ENCODE measurements at regions not wholly inside any gene's neighbourhood (a gene's known extent, or its start where the extent isn't known, plus 50 kb on each side); places are given as distances from the start of the nearest gene placed in this dataset.

GRCh38 chr17:63311416-63311937 lies 134.6 kb downstream of the CYB561 start:
- TF ChIP-seq YY1 (IDR thresholded peaks at IDR 0.05; ENCODE audit: insufficient read depth, insufficient read length) (no peak), SUZ12 (IDR thresholded peaks at IDR 0.05; ENCODE audit: extremely low read depth, insufficient read depth, insufficient read length) (no peak)

Measured in NT2/D1 (cell line).